HG02571 (cell line): ENCODE measurements at regions not wholly inside any gene's neighbourhood (a gene's known extent, or its start where the extent isn't known, plus 50 kb on each side); places are given as distances from the start of the nearest gene placed in this dataset.

Experiments used
- ATAC-seq: cut with Tn5 transposase; IDR thresholded peaks from one replicate; pipeline ENCODE4 v1.9.1; 2021; ENCODE audit warnings: mild to moderate bottlenecking, moderate library complexity; ENCODE audit not compliant: unreplicated experiment

DNA sequence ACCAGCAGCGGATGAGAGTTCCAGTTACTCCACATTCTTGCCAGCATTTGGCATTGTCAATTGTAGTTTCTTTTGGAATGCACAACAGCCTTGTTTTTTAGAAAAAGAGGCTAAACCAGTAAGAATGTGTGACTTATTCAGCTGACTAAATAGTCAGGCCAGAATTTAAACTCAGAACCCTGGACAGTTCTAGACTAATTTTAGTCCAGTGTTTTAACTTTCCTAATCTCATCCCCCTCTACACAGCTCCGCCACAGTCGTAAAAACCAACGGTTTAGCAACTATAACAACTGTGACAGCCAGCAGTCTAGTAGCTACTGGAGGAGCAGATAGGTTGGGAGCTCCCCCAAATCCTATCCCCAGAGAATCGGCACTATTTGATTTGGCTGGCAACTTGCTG, 103.7 kb downstream of the FOXD1 start:
- no peak for ATAC-seq

DNA sequence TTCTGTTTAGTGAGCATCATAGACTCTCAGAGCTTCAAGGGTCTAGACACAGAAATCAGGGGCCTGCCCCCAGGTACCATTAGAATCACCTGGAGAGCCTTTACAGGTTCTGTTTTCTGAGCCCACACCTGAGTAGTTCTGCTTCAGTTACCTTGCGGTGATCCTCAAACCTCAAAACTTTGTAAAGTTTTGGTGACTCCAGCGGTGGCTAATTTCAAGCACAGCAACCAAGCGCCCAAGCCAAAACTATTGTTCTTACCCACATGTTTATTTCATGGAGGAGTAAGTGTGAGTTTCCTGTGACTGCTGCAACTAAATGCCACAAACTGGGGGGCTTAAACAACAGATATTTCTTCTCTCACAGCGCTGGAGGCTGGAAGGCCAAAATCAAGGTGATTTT, 108.9 kb downstream of the FOXD1 start:
- ATAC-seq = no peak

DNA sequence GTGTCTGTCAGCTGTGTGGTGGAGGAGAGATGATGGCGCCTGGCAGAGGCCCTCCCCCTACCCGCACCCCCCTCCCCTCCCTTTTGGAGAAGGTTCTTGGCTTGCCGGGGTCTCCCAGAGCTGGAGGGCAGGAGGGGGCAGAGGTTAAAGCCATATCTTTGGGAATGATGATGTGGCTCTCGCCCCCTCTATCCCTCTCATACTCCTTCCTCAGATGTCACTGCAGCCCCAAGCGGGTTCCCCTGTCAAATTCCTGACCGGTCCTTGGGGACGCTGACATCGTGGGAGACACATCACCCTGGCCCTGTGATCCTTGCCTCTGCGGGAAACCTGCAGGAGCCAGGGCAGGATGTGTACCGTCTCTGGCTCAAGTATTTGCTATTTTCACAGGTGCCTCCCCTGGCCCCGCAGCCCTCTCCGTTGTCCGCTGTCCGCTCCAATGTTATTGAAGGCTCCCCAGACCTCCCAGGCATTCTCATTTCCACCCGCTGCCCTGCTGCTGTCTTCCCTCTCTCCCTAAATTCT, 109.5 kb downstream of the FOXD1 start:
- ATAC-seq = no peak

DNA sequence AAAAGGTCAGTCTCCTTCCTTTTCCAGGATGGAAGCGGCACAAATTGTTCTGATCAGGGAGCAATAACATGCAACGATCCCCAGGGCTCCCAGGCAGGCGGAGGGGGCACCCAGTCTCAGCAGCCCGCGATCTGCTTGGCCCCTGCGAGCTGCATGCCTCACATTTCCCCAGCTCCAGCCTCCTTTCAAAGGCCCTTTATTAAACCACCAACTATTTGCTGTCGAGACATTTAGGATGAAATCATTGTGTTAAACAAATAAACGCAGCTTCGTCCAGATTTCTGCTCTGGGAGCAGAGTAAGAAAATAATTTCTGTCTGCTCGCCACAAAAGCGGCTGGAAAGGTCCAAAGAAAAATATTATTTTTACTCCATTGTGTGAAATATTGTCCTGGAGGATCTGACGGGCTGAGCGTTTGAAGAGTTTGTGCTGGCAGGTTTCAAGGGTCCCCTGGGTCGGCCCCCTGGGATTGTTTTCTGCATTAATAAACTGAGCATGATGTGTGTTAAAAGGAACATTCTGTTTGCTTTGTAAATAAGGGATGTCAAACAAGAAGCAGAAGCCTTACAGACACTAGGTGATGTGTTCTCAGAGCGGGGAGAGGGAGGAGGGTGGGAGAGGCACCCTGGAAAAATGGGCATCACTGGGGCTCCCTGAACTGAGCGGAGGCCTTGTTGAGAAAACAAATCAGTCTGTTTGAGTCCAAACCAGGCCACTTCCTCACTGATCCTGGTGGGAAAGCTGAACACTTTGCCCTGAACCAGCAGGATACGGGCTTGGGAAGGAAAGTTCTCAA, 110.1 kb downstream of the FOXD1 start:
- ATAC-seq = no peak

DNA sequence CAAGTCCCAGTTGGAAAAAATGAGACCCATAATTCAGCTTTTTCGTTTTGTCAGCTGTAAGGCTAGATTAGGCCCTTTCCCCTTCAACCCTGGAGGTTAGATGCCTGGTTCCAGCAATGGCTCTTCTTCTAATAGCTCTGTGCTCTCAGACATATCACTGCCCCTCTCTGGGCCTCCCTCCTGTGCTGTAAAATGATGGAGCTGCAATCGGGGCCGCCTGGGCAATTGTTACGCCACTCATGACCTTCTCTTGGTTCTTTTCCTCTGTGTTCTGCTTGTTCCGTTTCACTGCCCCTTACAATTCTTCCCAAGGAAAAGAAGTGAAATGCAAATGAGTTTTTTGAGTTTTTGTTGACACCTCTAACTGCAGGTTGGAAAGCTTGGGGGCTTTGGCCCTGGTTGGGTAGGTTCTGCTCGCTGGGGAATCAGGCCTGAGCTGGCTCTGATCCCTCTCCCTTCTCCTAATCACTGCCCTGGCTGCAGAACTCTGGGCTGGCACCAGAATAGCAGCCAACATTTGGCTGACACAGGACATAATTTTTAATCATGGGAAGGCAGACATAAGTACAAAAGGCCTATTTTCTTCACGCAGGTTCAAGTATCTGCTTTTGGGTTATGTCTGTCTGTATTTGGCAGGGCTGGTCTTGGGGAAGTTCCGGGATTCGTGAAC, 110.9 kb downstream of the FOXD1 start:
- no peak for ATAC-seq

DNA sequence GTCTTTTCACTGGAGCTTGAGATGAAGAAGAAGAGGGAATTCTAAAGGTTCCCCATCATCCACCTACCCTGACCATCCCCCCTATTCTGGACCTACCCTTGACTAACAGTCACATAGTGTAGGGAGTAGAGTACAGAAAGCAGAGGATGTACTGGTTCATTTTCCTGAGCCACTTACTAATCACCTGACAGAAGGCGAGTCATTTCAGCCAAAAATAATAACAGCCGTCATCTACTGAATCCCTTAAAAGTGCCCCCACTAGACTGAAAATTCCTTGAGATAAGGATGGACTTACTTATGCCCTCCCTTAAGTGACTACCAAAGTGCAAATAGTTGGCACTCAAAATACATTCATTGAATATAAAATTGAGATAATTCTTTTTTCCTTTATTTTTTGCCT, 112.2 kb downstream of the FOXD1 start:
- ATAC-seq = no peak

DNA sequence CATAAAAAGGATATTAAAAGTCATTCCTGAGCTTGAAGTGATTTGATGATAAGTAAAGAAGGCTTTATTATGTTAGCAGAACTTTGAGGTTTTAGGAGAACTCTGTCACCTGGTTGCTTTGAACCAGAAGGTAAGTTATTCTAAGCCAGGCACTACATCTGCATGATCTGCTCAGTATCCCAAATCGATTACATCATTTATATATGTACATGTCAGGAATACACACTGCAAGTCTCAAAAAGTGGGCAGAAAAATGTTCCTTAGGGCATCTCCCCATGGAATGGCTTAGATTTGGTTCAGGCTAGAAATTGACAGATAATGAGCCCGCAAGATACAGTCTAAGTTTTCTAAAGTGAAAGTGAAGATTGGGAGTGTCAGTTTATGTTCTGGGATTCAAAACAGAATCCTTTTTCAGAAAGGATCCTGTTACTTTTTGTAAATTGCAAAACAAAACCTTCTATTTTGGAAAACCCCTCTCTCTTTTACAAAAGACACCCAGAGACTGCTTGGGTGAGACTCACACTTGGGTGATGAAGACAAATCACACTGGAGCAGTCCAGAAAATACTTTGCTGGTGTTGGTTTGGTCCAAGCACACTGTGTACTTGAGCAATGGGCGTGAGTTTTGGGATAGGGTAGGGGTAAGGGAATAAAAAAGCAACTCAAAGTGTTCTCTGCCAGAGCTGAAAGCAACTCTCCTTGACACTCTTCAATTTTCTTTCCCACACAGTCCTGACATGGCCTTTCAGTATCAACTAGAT, 114.5 kb downstream of the FOXD1 start:
- ATAC-seq = no peak

DNA sequence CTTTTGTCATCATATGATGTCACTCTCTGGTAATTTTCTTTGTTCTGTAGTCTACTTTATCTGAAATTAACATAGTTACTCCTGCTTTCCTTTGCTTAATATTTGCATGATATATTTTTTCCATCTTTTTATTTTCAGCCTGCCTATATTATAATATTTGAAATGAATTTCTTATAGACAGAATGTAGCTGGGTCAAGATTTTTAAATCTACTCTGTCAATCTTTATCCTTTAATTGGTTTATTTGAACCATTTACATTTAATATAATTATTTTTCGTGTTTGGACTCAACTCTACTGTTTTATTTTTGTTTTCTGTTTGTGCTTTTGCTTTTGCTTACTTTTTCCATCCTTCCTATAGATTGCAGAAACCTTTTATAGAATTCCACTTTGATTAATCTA, 118.0 kb downstream of the FOXD1 start:
- ATAC-seq = no peak

DNA sequence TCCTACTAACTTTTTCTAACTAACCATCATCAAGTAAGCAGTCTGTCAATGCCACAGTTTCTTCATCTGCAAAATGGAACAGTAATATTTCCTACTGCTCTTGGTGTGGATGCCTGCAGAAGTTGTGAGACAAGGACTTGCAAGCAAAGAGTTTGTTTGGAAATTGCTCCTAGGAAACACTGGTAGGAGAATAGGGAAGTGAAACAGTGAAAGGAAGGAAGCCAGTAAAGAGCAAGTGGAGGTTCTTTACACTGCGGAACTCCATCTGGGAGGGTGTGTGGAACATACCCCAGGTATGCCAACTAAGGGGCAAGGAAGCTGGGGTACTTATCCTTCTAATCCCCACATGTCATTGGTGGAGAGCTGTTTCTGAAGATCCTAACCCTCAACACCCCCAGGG, 119.9 kb downstream of the FOXD1 start:
- ATAC-seq = no peak

DNA sequence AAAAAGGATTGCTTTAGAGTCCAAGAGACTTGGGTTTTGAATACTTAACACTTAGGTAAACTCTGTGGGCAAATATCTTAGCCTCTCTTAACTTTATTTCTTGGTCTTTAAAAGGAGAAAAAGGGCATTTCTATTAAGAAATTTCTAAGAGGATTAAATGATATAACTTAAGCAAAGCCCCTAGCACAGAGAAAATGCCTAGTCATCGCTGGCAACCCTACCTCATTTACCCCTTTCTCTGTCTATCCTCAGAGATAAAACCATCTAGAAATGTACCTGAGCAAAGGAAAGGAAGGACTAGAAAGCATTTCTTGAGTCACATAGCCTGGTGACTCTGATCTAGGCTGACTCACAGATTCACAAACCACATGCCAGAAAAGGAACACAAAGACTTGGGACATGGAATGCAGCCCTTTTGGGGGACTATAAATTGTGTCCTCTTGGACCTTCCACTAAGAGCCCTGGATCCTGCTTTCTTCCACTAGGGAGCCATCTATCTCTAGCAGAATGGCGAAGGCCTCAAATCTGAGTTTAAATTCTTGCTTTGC, 120.6 kb downstream of the FOXD1 start:
- no peak for ATAC-seq

DNA sequence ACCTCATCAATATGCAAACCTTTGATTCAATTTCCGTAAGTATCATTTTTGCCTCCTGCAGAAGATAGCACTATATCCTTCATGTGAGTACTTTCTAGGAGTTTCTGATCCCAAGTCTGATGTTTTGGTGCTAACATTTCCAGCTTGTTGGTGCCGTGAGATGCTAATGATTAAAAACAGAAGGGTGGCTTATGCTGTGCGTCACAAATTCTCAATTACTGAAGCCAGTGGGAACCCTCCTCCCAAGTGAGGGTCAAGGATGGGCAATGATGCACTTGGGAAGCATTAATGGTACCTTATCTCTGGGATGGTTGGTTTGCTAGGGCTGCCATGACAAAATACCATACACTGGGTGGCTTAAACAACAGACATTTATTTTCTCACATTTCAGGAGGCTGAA, 123.0 kb downstream of the FOXD1 start:
- ATAC-seq = no peak

DNA sequence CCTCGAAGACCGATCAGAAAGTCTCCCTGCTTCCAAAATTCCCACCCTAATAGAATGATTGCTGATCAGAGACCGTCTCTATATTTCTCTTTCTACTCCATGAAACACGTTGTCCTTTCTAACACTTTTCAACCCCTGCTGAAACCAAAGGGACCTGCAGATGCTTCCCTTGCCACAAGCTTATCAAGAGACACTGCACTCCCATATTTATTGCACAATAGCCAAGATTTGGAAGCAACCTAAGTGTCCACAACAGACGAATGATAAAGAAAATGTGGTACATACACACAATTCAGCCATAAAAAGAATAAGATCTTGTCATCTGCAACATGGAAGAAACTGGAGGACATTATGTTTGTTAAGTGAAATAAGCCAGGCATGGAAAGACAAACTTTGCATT, 125.1 kb downstream of the FOXD1 start:
- ATAC-seq = no peak

DNA sequence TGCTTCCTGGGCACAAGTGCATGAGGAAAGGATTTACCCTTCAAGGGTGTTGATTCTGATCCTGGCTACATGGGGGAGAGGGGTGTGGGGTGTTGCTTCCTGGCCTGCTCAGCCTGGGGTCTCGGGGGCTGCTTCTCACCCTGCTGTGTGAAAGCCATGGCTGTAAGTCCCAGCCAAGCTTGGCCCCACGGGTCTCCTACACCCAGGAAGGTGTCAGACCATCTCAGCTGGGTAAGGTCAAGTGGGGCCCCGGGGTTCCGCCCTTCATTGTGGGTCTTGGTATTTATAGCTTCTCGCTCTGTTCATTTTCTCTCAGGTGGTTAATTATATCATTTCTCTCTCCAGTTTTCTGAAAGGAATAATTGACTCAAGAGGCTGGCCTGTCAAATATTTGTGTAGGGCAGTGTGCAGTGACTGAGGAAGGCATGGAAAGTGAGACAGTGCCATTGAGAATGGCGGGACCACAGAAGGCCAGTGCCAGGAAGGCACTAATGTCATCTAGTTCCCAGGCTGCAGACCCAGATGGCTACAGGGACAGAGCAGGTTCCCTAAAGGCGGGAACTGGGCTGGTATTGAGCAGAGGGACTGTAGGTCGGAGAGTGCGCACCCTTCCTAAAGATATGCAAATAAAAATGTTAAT, 126.0 kb downstream of the FOXD1 start:
- no peak for ATAC-seq

DNA sequence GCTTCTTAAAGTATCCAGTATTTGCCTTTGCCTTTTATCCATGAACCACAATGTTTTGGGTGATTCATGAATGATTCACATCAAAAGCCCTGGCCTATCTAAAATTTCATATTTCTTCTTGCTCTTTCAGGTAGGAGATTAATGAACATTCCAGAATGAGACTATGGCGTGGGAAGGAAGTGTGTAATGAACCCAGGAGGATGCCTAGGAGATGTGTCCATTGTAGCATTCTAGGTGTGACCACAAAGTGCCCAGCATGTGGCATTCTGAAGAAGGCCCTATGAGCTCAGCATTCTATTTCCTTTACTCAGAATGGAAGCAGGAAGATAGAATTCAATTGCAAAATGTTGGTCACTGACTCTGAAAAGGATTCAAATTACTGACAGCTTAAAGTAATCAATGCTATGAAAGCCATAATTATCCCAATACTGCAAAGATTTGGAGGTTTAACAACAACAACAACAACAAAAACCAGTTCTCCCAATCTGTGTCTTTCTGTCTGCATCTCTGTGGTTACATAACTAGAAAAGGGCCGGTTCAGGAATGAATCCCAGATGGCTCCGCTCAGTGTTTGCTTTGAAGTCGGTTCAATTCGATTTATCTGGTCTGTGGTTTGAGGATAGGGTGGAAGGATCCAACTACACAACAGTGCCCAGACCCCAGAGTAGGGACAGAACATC, 126.7 kb downstream of the FOXD1 start:
- no peak for ATAC-seq

DNA sequence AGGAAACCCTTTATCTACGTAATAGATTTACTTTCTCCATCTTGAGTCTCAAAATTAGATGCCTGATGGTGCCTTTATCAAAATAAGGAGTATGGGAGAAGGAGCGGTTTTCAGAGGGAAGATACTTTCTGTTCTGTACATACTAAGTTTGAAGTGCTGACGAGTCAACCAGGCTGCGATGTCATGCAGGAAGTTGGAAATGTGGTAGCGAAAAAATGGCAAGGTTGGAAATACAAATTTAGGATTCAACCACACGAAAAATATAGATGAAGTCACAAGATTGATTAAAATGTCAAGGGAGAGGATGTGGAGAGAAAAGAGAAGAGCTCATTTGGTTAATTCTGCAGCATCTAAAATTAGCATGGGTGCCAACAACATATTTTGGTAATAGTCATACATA, 129.5 kb downstream of the FOXD1 start:
- ATAC-seq = no peak

DNA sequence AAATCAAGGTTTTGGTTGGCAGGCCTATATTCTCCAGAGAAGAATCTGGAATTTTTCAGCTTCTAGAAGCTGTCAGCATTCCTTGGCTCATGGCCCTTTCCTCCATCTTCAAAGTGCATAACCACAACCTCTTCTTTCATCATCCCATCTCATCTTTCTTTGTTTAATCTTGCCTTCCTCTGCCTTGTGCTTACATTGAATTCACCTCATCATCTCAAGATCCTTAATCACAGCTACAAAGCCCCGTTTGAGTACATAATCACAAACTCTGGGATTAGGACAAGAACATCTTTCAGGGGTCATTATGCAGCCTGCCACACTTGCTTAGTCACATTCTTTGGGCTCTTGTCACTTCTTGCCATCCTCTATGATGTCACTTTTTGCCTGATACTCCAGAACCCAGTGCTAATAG, 130.3 kb downstream of the FOXD1 start:
- no peak for ATAC-seq

DNA sequence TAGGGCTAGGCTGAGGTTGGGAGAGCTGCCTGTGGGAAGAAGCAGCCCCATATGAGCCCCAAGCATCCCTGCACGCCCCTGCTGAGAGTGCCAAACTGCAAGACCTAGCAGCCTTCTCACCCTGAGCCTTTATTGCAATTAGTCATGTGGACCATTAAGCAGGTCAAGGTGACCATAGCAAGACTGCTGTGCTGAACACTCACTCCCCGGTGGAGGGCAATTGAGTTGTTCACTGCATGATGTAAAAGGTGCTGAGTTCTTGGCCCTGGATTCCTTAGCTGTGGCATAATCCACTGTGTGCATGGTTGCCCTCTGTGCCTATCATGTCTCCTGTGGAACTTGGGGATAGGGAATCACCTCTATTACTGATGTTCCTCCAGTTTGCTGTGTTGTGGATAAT, 131.1 kb downstream of the FOXD1 start:
- ATAC-seq = no peak

DNA sequence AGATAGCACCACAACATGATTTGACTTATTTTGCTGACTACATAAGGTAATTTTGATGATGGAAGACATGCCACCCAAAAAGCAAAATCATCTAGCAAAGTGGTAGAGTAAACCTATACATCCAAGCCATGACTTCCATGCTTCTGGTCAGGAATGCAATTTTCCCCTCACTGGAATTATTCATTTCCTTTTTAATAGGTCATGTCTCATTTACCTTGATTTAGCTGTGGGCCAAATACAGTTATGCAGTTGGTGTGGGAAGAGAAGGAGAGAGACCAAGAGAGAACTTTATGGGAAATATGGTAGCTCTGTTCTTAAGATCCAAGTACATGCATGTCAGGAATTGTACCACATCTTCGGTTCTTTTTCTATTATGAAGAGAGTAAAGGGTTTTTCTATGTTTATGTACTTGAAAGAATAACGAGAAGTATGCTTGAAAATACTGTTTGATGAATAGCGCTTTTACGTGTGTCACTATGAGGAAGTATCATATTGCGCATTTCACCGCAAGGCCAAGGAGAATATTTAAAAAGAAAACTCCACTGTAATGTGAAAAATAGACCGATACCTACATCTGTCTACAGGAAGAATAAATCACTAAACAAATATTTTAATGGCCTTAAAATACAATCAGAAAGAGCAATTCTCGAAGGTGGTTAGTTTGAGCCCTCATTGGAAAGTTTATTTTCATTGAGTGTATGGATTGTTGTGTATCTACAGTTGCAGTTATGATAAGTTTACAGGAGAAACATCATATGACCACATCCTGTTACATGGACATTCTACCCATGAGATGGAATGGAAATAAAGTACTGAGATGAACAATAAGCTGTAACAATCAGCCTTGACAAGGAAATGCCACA, 134.0 kb downstream of the FOXD1 start:
- ATAC-seq = no peak

DNA sequence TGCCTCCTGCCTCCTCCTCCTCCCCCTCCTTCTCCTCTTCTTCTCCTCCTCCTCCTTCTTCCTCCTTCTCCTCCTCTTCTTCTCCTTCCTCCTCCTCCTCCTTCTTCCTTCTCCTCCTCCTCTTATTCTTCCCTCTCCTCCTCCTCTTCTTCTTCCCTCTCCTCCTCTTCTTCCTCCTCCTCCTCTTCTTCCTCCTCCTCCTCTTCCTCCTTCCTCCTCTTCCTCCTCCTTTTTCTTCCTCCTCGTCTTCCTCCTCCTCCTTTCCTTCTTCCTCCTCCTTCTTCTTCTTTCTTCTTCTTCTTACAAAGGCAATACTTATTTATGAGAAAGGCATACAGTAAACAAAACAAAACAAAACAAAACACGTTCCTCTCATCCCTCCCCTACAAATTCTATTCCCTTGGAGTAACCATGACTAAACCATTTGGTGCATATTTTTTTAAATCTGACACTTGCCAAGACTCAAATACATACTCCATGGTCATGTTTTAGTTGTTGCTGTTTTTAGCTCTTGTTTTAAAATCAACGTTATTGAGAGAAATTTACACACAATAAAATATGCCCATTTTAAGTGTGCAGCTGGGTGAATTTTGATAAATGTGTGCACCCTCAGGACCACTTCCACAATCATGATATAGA, 135.6 kb downstream of the FOXD1 start:
- no peak for ATAC-seq
